GM12872 (cell line): ENCODE measurements at regions not wholly inside any gene's neighbourhood (a gene's known extent, or its start where the extent isn't known, plus 50 kb on each side); places are given as distances from the start of the nearest gene placed in this dataset.

ENCODE experiments used
- CTCF ChIP-seq: IDR thresholded peaks from 3 replicates; pipeline ENCODE4 v1.5.1; 2011; ENCODE audit warnings: low read depth, mild to moderate bottlenecking, low read length, moderate library complexity; ENCODE audit not compliant: insufficient read depth

- no peak for TF ChIP-seq CTCF
Measured at GRCh38 chr15:93319121-93319814, 230.3 kb upstream of the RGMA start.

GRCh38 chr15:93317772-93318171 lies 228.8 kb upstream of the RGMA start:
- TF ChIP-seq CTCF, result no peak

- TF ChIP-seq CTCF, result no peak
Measured at GRCh38 chr15:93314245-93314644, 225.2 kb upstream of the RGMA start.

DNA sequence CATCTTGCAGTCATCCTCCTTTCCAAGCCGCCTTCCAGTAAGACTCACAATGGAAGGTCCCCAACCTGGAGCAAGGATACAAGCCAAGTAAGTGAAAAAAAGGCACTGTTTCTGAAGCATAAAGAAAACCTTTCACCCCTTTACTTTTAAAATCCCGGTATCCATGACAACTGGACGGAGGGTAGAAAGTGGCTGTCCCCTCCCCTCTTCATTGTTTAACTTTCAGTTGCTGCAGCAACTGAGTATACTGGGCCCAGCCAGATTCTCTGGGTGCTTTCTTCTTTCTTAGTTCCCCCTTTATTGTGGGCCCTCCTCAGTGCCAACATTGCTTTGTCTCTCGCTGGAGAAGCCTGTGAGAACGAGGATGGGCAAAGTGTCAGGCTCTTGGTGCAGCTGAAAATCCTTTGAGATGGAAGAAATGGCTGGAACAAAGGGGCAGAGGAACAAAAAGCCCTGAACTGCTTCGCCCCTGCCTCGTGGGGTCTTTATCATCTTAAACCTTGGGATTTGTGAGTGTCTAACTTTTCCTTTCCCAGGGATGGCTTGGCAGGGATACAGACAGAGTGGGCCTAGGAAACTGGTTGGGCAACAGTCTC lies 224.0 kb upstream of the RGMA start:
- TF ChIP-seq CTCF, result no peak

DNA sequence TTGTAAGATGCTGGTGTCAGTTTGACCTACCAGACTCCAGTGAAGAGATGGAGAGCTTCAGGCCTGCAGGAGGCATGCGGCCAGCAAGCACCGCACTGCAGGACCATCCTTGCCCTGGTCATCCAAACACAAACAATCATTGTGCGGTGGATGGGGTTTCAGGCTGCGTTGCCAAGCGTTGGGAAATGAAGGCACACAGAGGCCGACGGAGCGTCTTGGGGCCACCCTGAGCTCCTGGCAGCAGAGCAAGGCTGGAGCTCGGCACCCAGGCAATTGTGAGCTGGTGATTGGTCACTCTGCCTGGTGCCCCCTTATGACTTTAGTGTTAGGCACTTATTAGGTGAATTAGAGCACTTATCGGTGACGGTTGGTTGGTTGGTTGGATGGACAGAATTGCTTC lies 222.6 kb upstream of the RGMA start:
- no peak for TF ChIP-seq CTCF

DNA sequence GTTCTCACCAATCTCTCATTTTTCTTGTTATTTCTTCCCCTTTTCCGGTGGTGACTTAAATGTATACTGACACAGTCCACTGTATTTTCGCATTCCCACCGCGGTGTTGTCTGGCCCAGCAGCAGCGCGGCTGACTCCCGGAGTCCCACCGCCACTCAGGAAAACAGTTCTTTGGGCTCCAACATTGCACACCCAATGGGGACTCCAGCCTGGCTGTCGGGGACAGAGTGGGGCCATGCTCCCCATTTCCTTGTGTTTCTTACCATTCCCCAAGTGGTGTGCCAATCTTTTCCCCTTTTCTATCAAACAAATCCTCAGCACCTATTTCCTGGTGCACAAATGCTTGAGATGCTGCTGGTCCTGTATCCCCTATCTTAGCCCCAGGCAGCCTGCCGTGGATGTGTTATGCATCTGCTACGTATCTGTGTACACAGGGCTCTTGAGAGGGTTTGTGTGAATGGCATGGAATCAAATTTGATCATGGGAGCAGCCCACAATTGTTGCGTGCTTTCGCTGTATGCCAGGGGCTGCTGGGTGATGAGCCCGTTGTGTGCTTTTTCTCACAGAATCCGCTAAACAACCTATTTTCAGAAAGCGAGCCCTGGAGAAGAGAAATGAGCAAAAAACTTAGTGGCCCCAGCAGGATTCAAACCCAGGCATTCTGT lies 219.1 kb upstream of the RGMA start:
- TF ChIP-seq CTCF, result no peak

- TF ChIP-seq CTCF, result no peak
Measured at GRCh38 chr15:93307513-93307912, 218.5 kb upstream of the RGMA start.
